Colon (tissue), 2 donors: ENCODE measurements at regions not wholly inside any gene's neighbourhood (a gene's known extent, or its start where the extent isn't known, plus 50 kb on each side); places are given as distances from the start of the nearest gene placed in this dataset.

ENCODE experiments used
- FAIRE-seq: peaks from 2 replicates; lab custom pipeline; 2012; peaks lifted over from hg19 to GRCh38; lab: Jason Lieb, UNC
- donor health status: control.
- donor health status: control.

GRCh38 chr16:73817526-73818324, 478.9 kb upstream of the PSMD7 start:
- no peak for FAIRE-seq

- FAIRE-seq, result no peak
Observed at GRCh38 chr16:73813527-73813926, 483.1 kb upstream of the PSMD7 start.

- FAIRE-seq, result no peak
Observed at GRCh38 chr16:73804456-73804855, 492.2 kb upstream of the PSMD7 start.

GRCh38 chr16:73798471-73798870, 498.1 kb upstream of the PSMD7 start:
- no peak for FAIRE-seq

GRCh38 chr16:73797115-73797514, 499.5 kb upstream of the PSMD7 start:
- no peak for FAIRE-seq

- FAIRE-seq, result no peak
Observed at GRCh38 chr16:73796241-73796640, 500.4 kb upstream of the PSMD7 start.

- FAIRE-seq, result no peak
Observed at GRCh38 chr16:73794994-73795393, 501.6 kb upstream of the PSMD7 start.

- FAIRE-seq, result no peak
Observed at GRCh38 chr16:73793871-73794437, 502.7 kb upstream of the PSMD7 start.

- FAIRE-seq, result no peak
Observed at GRCh38 chr16:73793260-73793659, 503.4 kb upstream of the PSMD7 start.

- no peak for FAIRE-seq
Observed at GRCh38 chr16:73792199-73793020, 504.2 kb upstream of the PSMD7 start.

- no peak for FAIRE-seq
Observed at GRCh38 chr16:73781297-73781696, 515.3 kb upstream of the PSMD7 start.

- FAIRE-seq, result no peak
Observed at GRCh38 chr16:73778887-73779286, 517.7 kb upstream of the PSMD7 start.

- FAIRE-seq, result no peak
Observed at GRCh38 chr16:73775841-73776388, 520.7 kb upstream of the PSMD7 start.

GRCh38 chr16:73771196-73772064, 525.2 kb upstream of the PSMD7 start:
- no peak for FAIRE-seq

GRCh38 chr16:73768786-73769203, 527.8 kb upstream of the PSMD7 start:
- no peak for FAIRE-seq

- FAIRE-seq, result no peak
Observed at GRCh38 chr16:73764321-73764720, 532.3 kb upstream of the PSMD7 start.

- no peak for FAIRE-seq
Observed at GRCh38 chr16:73756289-73757178, 540.1 kb upstream of the PSMD7 start.

GRCh38 chr16:73753931-73754330, 542.7 kb upstream of the PSMD7 start:
- no peak for FAIRE-seq

GRCh38 chr16:73750639-73751038, 546.0 kb upstream of the PSMD7 start:
- no peak for FAIRE-seq

GRCh38 chr16:73747328-73747727, 549.3 kb upstream of the PSMD7 start:
- no peak for FAIRE-seq

GRCh38 chr16:73746554-73746953, 550.1 kb upstream of the PSMD7 start:
- no peak for FAIRE-seq
